Cardiac septum (tissue), 1 donor: ENCODE measurements at regions not wholly inside any gene's neighbourhood (a gene's known extent, or its start where the extent isn't known, plus 50 kb on each side); places are given as distances from the start of the nearest gene placed in this dataset.

Experiments used
- DNase-seq: peaks from one replicate; pipeline ENCODE4 v3.0.0-alpha.2; 2020; ENCODE audit warnings: low spot score
- intact Hi-C: fragments of 100-400 bp; cut with DNase I; formaldehyde crosslinking; loops from one replicate; pipeline ENCODE4 v1.14.0; 2022
- donor health status: DM: no; HTN: no; CAD: no.

DNA sequence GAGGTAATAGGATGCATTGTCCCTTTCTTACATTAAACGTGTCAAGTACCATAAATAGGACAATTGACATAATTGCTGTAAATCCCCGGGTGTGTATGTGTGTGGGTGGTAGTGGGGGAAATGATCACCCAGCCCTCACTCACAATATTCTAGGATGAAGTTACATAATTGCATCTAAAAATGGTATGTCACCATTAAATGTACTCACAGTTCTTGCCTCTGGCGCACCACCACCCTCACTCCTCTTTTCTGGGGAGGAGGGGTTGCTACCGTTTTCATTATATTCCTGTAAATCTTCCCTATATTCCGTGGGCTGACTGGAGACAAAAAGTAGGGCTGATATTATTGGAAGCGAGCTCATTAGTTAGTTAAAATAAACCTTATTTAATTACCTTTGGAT is 563.8 kb downstream of the TLR4 start:
- intact Hi-C loops = no loop called here
- no peak for DNase-seq

DNA sequence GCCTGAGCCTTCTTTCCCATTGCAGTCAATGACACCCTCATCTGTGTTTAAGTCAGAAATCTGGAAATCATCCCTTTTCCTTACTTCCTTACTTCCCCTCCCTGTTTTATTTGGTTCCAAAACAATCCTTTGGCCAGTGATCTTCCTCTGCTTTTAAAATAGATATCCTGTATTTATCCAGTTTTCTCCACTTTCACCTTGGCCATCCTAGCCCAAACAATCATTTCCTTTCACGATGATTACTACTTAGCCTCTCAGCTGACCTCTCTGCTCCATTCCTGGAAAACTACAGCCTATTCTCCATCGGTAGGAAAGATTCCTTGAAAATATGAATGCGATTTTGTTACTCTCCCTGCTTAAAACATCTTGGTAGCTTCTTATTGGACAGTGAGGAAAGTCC is 565.4 kb downstream of the TLR4 start:
- intact Hi-C loops = no loop called here
- no peak for DNase-seq

GRCh38 chr9:118271331-118271730 is 567.1 kb downstream of the TLR4 start:
- intact Hi-C loops = no loop called here
- DNase-seq = no peak

GRCh38 chr9:118271936-118272335 is 567.7 kb downstream of the TLR4 start:
- intact Hi-C loops = no loop called here
- DNase-seq = no peak

DNA sequence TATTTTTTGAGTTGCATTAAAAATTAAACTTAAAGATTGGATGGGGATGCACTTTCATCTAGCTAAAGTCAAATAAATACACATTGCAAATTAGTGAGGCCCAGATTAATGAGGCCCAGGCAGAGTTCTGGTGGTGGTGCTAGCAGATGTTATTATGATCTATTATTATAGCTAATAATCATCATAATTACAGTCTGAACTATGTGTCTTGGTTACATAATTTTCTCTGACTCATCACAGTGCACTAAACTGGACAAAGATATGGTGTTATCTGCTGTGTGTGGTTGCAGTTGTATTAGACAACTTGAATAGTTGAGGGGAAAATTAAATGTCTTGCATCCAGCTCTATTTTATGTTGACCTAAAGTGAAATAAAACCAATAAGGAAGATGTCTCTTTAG is 568.8 kb downstream of the TLR4 start:
- intact Hi-C loops = no loop called here
- DNase-seq = no peak

- no peak for DNase-seq
- intact Hi-C loops = no loop called here
Observed at GRCh38 chr9:118276784-118277183, 572.6 kb downstream of the TLR4 start.

GRCh38 chr9:118281772-118282171 is 577.6 kb downstream of the TLR4 start:
- intact Hi-C loops = no loop called here
- no peak for DNase-seq

GRCh38 chr9:118283488-118283887 is 579.3 kb downstream of the TLR4 start:
- DNase-seq = no peak
- intact Hi-C loops = no loop called here

DNA sequence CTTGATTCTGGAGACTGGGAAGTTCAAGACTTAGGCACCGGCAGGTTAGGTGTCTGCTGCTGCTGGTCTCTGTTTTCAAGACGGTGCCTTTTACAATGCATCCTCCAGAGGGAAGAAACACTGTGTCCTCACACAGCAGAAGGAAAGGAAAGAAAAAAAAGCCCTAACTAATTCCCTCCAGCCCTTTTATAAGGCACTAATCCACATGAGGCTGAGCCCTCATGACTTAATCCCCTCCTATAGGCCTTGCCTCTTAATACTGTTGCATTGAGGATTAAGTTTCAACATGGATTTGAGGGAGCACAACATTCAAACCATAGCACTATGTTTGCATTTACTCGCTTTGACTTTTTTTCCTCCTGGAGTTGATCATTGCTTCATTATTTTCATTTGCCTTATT is 585.9 kb downstream of the TLR4 start:
- intact Hi-C loops = no loop called here
- no peak for DNase-seq

- intact Hi-C loops = no loop called here
- DNase-seq = no peak
Observed at GRCh38 chr9:118295413-118295812, 591.2 kb downstream of the TLR4 start.

- no peak for DNase-seq
- intact Hi-C loops = no loop called here
Observed at GRCh38 chr9:118302721-118303120, 598.5 kb downstream of the TLR4 start.

DNA sequence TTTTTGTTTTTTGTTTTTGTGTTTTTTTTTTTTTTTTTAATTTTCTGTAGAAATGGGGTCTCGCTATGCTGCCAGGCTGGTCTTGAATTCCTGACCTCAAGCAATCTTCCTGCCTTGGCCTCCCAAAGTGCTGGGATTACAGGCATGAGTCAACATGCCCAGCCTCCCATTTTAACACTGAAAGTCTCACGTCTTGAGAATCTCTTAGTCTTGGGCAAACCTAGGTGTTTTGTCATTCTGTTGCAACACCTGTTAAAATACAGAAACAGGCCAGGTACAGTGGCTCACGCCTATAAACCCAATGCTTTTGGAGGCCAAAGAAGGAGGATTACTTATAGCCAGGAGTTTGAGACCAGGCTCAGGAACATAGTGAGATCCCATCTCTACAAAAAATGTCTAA is 599.0 kb downstream of the TLR4 start:
- intact Hi-C loops = no loop called here
- DNase-seq = no peak

- DNase-seq = no peak
- intact Hi-C loops = no loop called here
Observed at GRCh38 chr9:118305331-118305730, 601.1 kb downstream of the TLR4 start.

DNA sequence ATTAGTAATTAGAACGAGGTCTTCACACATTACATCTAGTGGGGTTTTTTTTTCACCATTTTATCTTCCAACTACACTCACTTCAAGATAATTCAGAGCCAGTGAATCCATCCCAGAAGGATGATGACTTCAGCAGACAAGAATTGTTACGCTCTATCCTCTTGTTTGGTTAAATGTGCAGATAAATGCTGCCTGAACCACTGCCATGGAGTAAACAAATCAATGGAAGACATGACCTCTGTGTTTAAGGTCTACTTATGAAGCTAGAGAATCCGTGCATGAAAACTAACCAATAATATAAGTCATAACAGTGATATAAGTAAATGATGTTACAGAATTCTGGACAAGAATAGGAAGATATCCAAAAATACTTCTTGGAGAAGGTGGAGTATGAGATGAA is 602.6 kb downstream of the TLR4 start:
- intact Hi-C loops = no loop called here
- no peak for DNase-seq

- DNase-seq = no peak
- intact Hi-C loops = no loop called here
Observed at GRCh38 chr9:118313965-118314364, 609.8 kb downstream of the TLR4 start.

DNA sequence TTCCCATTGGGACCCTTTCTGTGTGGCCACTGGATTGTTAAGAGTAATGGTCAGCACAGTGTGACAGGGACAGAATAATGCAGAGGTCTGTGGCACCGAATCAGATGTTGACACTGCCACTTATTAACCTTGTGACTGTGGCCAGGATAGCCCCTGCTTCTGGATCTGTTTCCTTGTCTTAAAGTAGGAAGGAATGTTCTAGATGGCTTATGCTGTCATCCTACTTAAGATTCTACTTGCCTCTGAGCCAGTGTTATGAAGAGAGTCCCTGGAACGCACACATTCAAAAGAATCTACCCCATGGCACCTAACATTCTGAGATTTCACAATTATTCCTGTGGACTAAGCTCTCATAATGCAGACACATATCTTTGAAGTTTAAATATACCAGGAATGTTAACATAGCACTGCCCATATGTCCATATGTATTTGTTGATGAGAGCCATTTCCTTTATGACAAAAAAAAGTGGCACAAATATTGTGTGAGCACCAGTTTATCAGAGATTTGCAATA is 612.7 kb downstream of the TLR4 start:
- intact Hi-C loops = no loop called here
- DNase-seq = no peak

- peak; percentile 77 for DNase-seq
Observed at GRCh38 chr9:118318770-118319431, 614.7 kb downstream of the TLR4 start.

DNA sequence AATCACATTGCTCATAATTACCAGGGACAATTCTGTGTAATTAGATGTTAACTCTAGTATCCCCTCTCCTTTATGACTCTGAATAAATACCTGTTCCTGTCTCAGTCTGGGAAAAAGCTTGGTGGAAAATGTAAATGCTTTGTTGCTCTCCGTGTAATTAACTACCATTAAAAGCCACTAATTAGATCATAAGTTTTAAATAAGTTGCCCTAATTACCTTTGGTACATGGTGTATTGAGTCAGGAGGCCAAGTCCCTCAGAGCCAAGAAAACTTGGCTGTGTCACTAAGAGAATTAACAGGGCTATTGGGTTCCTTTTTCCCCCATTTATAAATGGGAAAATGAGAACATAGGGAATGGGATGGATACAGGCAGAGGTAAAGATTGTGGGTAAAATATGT is 617.6 kb downstream of the TLR4 start:
- intact Hi-C loops = no loop called here

More at GRCh38 chr9:118318770-118319431, 614.7 kb downstream of the TLR4 start:
- intact Hi-C loops = no loop called here

GRCh38 chr9:118324706-118325105 is 620.5 kb downstream of the TLR4 start:
- DNase-seq = no peak
- intact Hi-C loops = no loop called here

More for the DNA sequence above, 617.6 kb downstream of the TLR4 start:
- DNase-seq = no peak

- DNase-seq = no peak
- intact Hi-C loops = no loop called here
Observed at GRCh38 chr9:118325757-118326156, 621.6 kb downstream of the TLR4 start.

GRCh38 chr9:118326326-118326725 is 622.1 kb downstream of the TLR4 start:
- no peak for DNase-seq
- intact Hi-C loops = no loop called here
